B cell (primary cell): ENCODE measurements at regions not wholly inside any gene's neighbourhood (a gene's known extent, or its start where the extent isn't known, plus 50 kb on each side); places are given as distances from the start of the nearest gene placed in this dataset.

Experiments
- ATAC-seq: fragments of 200-7000 bp; cut with Tn5 transposase; one replicate; pipeline ENCODE4 v1.10.0; 2021; ENCODE audit warnings: low read depth, mild to moderate bottlenecking, moderate number of reproducible peaks, moderate library complexity
- CTCF ChIA-PET: fragments of 350-600 bp; sonication (Branson Sonifier 250); formaldehyde crosslinking; loops from one replicate; lab custom pipeline; 2021; ENCODE audit warnings: antibody characterized with exemption, inconsistent platforms; lab: Charles Lee
- POLR2A ChIA-PET: fragments of 350-600 bp; sonication (Branson Sonifier 250); formaldehyde crosslinking; loops from one replicate; lab custom pipeline; 2021; ENCODE audit warnings: antibody characterized with exemption; lab: Charles Lee
- DNase-seq: peaks from one replicate; pipeline ENCODE4 v3.0.0; 2013
- H2AFZ ChIP-seq: 2 replicates; pipeline ENCODE4 v1.6.1; 2012; ENCODE audit warnings: mild to moderate bottlenecking, low read depth, low read length; ENCODE audit not compliant: insufficient read depth, poor library complexity, severe bottlenecking
- H3K27ac ChIP-seq, 2 donors: 1 replicate in 1 of 2; 2 replicates in 1 of 2; pipeline ENCODE4 v1.5.1; 2012 to 2013; ENCODE audit warnings: low read length in 2 of 2, mild to moderate bottlenecking in 2 of 2, moderate library complexity in 1 of 2
- H3K27me3 ChIP-seq, 4 experiments: fragments of 200-600 bp in 1 of 4; sonication (generic) in 1 of 4; replicated peaks in 1 of 4; 1 replicate in 2 of 4; 2 replicates in 2 of 4; pipeline versions ENCODE4 v1.6.1 to v1.7.0; 2013 to 2016; ENCODE audit warnings: low read length in 3 of 4, mild to moderate bottlenecking in 2 of 4, mixed read lengths in 1 of 4, moderate library complexity in 1 of 4; ENCODE audit not compliant: insufficient read depth in 4 of 4, control insufficient read depth in 3 of 4; ENCODE audit errors: control extremely low read depth in 1 of 4
- H3K36me3 ChIP-seq, 2 experiments: replicated peaks in 1 of 2; 1 replicate in 1 of 2; 2 replicates in 1 of 2; pipeline versions ENCODE4 v1.6.1 to v1.7.1; 2013; ENCODE audit warnings: low read length in 1 of 2; ENCODE audit not compliant: insufficient read depth in 2 of 2, control insufficient read depth in 1 of 2; ENCODE audit errors: control extremely low read depth in 1 of 2, extremely low read depth in 1 of 2
- H3K4me1 ChIP-seq, 2 donors: fragments of 200-600 bp in 1 of 2; sonication (generic) in 1 of 2; 1 replicate in 1 of 2; 2 replicates in 1 of 2; pipeline versions ENCODE4 v1.5.1 to v1.6.1; 2013 to 2017; ENCODE audit warnings: low read length in 2 of 2; ENCODE audit not compliant: control insufficient read depth in 2 of 2, insufficient read depth in 2 of 2
- H3K4me2 ChIP-seq: replicated peaks from 2 replicates; pipeline ENCODE3; 2012; ENCODE audit warnings: mild to moderate bottlenecking, low read depth, low read length; ENCODE audit not compliant: poor library complexity, severe bottlenecking
- H3K4me3 ChIP-seq, 5 experiments: fragments of 200-600 bp in 1 of 5; sonication (generic) in 1 of 5; 1 replicate in 3 of 5; 2 replicates in 2 of 5; pipeline versions ENCODE4 v1.5.1 to v1.7.0; 2011 to 2016; ENCODE audit warnings: low read length in 4 of 5, mild to moderate bottlenecking in 4 of 5, low read depth in 2 of 5, control low read depth in 1 of 5, moderate library complexity in 1 of 5; ENCODE audit not compliant: insufficient read depth in 1 of 5; ENCODE audit errors: control extremely low read depth in 1 of 5, extremely low read depth in 1 of 5
- H3K79me2 ChIP-seq: fragments of 200-600 bp; sonication (generic); one replicate; pipeline ENCODE4 v1.6.0; 2016; ENCODE audit warnings: low read length; ENCODE audit not compliant: control insufficient read depth, insufficient read depth
- H3K9ac ChIP-seq: fragments of 200-600 bp; sonication (generic); 2 replicates; pipeline ENCODE4 v1.6.1; 2017; ENCODE audit warnings: mild to moderate bottlenecking, low read length, moderate library complexity
- H3K9me3 ChIP-seq, 3 donors: one replicate each; pipeline versions ENCODE4 v1.6.1 to v1.7.1; 2013; ENCODE audit warnings: low read length in 2 of 3; ENCODE audit not compliant: control insufficient read depth in 2 of 3, insufficient read depth in 1 of 3; ENCODE audit errors: control extremely low read depth in 1 of 3
- H4K20me1 ChIP-seq: 2 replicates; pipeline ENCODE4 v1.6.0; 2012; ENCODE audit warnings: mild to moderate bottlenecking, low read length; ENCODE audit not compliant: insufficient read depth, control insufficient read depth, poor library complexity, severe bottlenecking
- H3K27ac Mint-ChIP-seq: one replicate; pipeline ENCODE4 v1.8.0; 2021; ENCODE audit warnings: mixed read lengths
- H3K27me3 Mint-ChIP-seq: one replicate; pipeline ENCODE4 v1.8.0; 2021; ENCODE audit warnings: mixed read lengths
- H3K4me1 Mint-ChIP-seq: one replicate; pipeline ENCODE4 v1.8.0; 2021; ENCODE audit warnings: mixed read lengths
- H3K4me3 Mint-ChIP-seq: one replicate; pipeline ENCODE4 v1.8.0; 2021; ENCODE audit warnings: mixed read lengths
- H3K9me3 Mint-ChIP-seq: one replicate; pipeline ENCODE4 v1.8.0; 2022; ENCODE audit warnings: mixed read lengths; ENCODE audit not compliant: insufficient read depth
- CTCF ChIP-seq: fragments of 200-600 bp; IDR thresholded peaks from one replicate; pipeline ENCODE4 v1.8.0; 2022; ENCODE audit warnings: antibody characterized with exemption, mild to moderate bottlenecking
- EZH2 ChIP-seq: IDR thresholded peaks from 2 replicates; pipeline ENCODE4 v1.6.1; 2012; ENCODE audit warnings: borderline replicate concordance, low read depth, mild to moderate bottlenecking, moderate library complexity, low read length; ENCODE audit not compliant: insufficient read depth, poor library complexity, severe bottlenecking
- WGBS: methylation state at CpG from one replicate; pipeline ENCODE4 v1.1.5; 2013; ENCODE audit warnings: missing lambda C conversion rate; ENCODE audit not compliant: insufficient coverage; 5-methylcytosine and 5-hydroxymethylcytosine counted together
- intact Hi-C: fragments of 100-400 bp; cut with micrococcal nuclease; formaldehyde crosslinking; loops from one replicate; pipeline ENCODE4 v1.10.0; 2022

- Mint-ChIP-seq H3K4me3 (no peak overlapping the region), H3K4me1 (no peaks in the 10 kb centered on the region), H3K9me3 (no peaks in the 10 kb centered on the region), H3K27me3 (no peaks in the 10 kb centered on the region), H3K27ac (no peak overlapping the region)
- ATAC-seq (no peak), DNase-seq (no peak)
- CTCF ChIA-PET = no interaction called here
- no peaks in the 10 kb centered on the region for H3K79me2 ChIP-seq
- 95% methylated on average over 14 of the region's 14 CpGs for WGBS
- peaks cover 0 to 23% (median 0%) of the 10 kb centered on the region in 3 donors for H3K9me3 ChIP-seq
- intact Hi-C loops = no loop called here
- H3K4me1 ChIP-seq = no peaks in the 10 kb centered on the region
- H3K27me3 ChIP-seq = no peaks in the 10 kb centered on the region
- no peak overlapping the region for H2AFZ ChIP-seq
- no peak overlapping the region for H3K4me2 ChIP-seq
- H3K27ac ChIP-seq = no peak overlapping the region
- POLR2A ChIA-PET = no interaction called here
- no peaks in the 10 kb centered on the region for H4K20me1 ChIP-seq
- H3K9ac ChIP-seq = no peak overlapping the region
- H3K4me3 ChIP-seq = no peak overlapping the region
- TF ChIP-seq EZH2 (no peak), CTCF (no peak)
- H3K36me3 ChIP-seq = no peaks in the 10 kb centered on the region
Observed at GRCh38 chr18:78924301-78924700, 55.3 kb upstream of the SALL3 start.

GRCh38 chr18:78924786-78925540, 54.7 kb upstream of the SALL3 start:
- intact Hi-C loops = no loop called here
- Histone ChIP-seq H3K4me2 (no peak overlapping the region), H3K79me2 (no peaks in the 10 kb centered on the region), H3K27me3 (no peaks in the 10 kb centered on the region), H3K9me3 (peaks cover 0 to 23% (median 0%) of the 10 kb centered on the region in 3 donors), H4K20me1 (no peaks in the 10 kb centered on the region), H3K36me3 (no peaks in the 10 kb centered on the region), H3K4me3 (no peak overlapping the region), H2AFZ (no peak overlapping the region), H3K9ac (no peak overlapping the region), H3K4me1 (no peaks in the 10 kb centered on the region), H3K27ac (no peak overlapping the region)
- ChIA-PET CTCF (no interaction called here), POLR2A (no interaction called here)
- WGBS = 89% methylated on average over 43 of the region's 43 CpGs
- Mint-ChIP-seq H3K4me3 (no peak overlapping the region), H3K4me1 (no peaks in the 10 kb centered on the region), H3K27ac (no peak overlapping the region), H3K27me3 (no peaks in the 10 kb centered on the region), H3K9me3 (no peaks in the 10 kb centered on the region)
- DNase-seq (no peak), ATAC-seq (no peak)
- TF ChIP-seq EZH2 = no peak
- TF ChIP-seq CTCF = no peak
